ENCODE measurements at regions not wholly inside any gene's neighbourhood (a gene's known extent, or its start where the extent isn't known, plus 50 kb on each side); places are given as distances from the start of the nearest gene placed in this dataset.

DNA sequence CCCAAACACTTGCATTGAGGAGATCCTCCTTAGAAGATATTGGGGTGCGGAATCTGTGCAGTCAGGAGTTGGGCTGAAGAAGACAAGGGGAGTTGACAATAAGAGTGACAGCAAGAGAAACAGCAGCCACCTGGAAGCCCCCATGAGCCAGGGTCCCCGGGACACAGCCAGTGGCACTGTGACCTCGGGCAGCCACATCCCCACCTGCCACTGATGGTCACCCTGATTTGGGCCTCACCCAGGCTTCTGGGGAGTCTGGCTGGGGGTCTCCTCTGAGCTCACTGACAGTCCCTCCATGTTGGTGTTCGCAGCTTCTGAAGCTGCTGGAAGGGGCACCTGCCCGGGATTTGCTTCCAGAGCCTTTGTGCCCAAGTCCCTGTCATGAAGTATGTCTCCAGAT lies 123.5 kb downstream of the TTLL2 start:
- H3K4me2 ChIP-seq (replicated peaks; ENCODE audit: extremely low read depth, low read length, poor library complexity, severe bottlenecking), result no peak overlapping the region
- Mint-ChIP-seq H3K27me3 (ENCODE audit: low read depth in 3 of 3) (no peaks in the 10 kb centered on the region), H3K9me3 (no peaks in the 10 kb centered on the region), H3K4me3 (no peak overlapping the region), H3K4me1 (no peaks in the 10 kb centered on the region), H3K27ac (no peak overlapping the region), H3K36me3 (no peaks in the 10 kb centered on the region)
- TF ChIP-seq, protein P1, sequence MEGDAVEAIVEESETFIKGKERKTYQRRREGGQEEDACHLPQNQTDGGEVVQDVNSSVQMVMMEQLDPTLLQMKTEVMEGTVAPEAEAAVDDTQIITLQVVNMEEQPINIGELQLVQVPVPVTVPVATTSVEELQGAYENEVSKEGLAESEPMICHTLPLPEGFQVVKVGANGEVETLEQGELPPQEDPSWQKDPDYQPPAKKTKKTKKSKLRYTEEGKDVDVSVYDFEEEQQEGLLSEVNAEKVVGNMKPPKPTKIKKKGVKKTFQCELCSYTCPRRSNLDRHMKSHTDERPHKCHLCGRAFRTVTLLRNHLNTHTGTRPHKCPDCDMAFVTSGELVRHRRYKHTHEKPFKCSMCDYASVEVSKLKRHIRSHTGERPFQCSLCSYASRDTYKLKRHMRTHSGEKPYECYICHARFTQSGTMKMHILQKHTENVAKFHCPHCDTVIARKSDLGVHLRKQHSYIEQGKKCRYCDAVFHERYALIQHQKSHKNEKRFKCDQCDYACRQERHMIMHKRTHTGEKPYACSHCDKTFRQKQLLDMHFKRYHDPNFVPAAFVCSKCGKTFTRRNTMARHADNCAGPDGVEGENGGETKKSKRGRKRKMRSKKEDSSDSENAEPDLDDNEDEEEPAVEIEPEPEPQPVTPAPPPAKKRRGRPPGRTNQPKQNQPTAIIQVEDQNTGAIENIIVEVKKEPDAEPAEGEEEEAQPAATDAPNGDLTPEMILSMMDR (IDR thresholded peaks at IDR 0.05), result no peak
- no peaks in the 10 kb centered on the region for H3K4me1 ChIP-seq (ENCODE audit: control insufficient read depth in 1 of 2, insufficient read depth in 2 of 2, low read length in 2 of 2)
- DNase-seq, result no peak
- H3K9ac ChIP-seq (ENCODE audit: insufficient read depth, low read length, poor library complexity, severe bottlenecking), result no peak overlapping the region
- H3K79me2 ChIP-seq (ENCODE audit: insufficient read depth, low read length), result no peaks in the 10 kb centered on the region
- intact Hi-C loops (cut with micrococcal nuclease), result no loop called here
- H3K9me3 ChIP-seq (replicated peaks in 1 of 2; ENCODE audit: control insufficient read depth in 1 of 2, insufficient read depth in 1 of 2, low read length in 2 of 2), result no peaks in the 10 kb centered on the region
- H3K4me3 ChIP-seq (replicated peaks in 1 of 3; ENCODE audit: low read depth in 2 of 3, low read length in 3 of 3), result no peak overlapping the region
- H3K36me3 ChIP-seq (replicated peaks in 1 of 2; ENCODE audit: control insufficient read depth in 1 of 2, insufficient read depth in 2 of 2, low read length in 2 of 2), result no peaks in the 10 kb centered on the region
- no peak overlapping the region for H3K27ac ChIP-seq (ENCODE audit: low read depth in 1 of 2, low read length in 2 of 2)
- H2AFZ ChIP-seq (ENCODE audit: insufficient read depth, low read depth, low read length, poor library complexity, severe bottlenecking), result no peak overlapping the region
- no peaks in the 10 kb centered on the region for H4K20me1 ChIP-seq (ENCODE audit: insufficient read depth, low read length)
- WGBS (ENCODE audit: insufficient coverage), result 90% methylated on average over 5 of the region's 5 CpGs
- H3K27me3 ChIP-seq (ENCODE audit: control insufficient read depth in 2 of 2, insufficient read depth in 2 of 2, low read length in 2 of 2), result no peaks in the 10 kb centered on the region

DNA sequence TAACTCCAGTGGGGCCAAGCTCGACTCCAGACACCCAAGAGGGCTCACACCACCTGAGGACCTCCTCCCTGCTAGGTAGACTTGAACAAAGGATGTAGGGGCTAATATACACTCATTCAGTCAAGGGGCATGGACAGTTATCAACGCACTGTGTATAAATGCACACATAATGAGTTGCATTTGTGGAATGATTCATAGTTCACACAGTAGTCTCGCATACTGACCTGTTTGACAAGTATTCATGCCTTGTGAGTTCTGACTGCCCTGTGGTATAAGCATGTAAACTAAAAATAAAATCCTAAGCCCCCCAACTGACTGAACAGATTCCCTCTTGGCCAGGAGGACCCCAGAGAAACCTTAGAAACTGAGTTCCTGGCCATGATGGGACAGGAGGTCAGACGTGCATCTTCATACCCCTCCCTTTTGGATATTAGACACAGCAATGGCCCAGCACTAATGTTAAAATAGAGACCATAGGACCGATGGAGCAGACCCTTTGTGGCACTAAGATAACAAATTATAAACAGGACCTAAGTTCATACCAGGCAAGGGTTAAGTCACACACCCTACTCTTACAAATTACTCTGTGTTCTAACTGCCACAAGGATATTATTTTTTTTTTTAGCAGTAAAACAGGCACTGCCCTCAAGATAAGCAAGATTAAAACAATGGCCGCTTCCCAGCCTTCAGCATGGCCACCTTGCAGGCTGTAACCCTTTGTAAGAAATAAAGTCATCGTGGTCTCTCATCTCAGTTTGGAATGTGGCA lies 124.4 kb downstream of the TTLL2 start:
- TF ChIP-seq, protein P1 (IDR thresholded peaks at IDR 0.05), result no peak
- Histone ChIP-seq H3K4me3 (replicated peaks in 1 of 3; ENCODE audit: low read depth in 2 of 3, low read length in 3 of 3) (no peak overlapping the region), H2AFZ (ENCODE audit: insufficient read depth, low read depth, low read length, poor library complexity, severe bottlenecking) (no peak overlapping the region), H3K27me3 (ENCODE audit: control insufficient read depth in 2 of 2, insufficient read depth in 2 of 2, low read length in 2 of 2) (no peaks in the 10 kb centered on the region), H3K9me3 (replicated peaks in 1 of 2; ENCODE audit: control insufficient read depth in 1 of 2, insufficient read depth in 1 of 2, low read length in 2 of 2) (no peaks in the 10 kb centered on the region), H3K4me2 (replicated peaks; ENCODE audit: extremely low read depth, low read length, poor library complexity, severe bottlenecking) (no peak overlapping the region), H4K20me1 (ENCODE audit: insufficient read depth, low read length) (no peaks in the 10 kb centered on the region), H3K36me3 (replicated peaks in 1 of 2; ENCODE audit: control insufficient read depth in 1 of 2, insufficient read depth in 2 of 2, low read length in 2 of 2) (no peaks in the 10 kb centered on the region), H3K27ac (ENCODE audit: low read depth in 1 of 2, low read length in 2 of 2) (no peak overlapping the region), H3K9ac (ENCODE audit: insufficient read depth, low read length, poor library complexity, severe bottlenecking) (no peak overlapping the region), H3K79me2 (ENCODE audit: insufficient read depth, low read length) (no peaks in the 10 kb centered on the region), H3K4me1 (ENCODE audit: control insufficient read depth in 1 of 2, insufficient read depth in 2 of 2, low read length in 2 of 2) (no peaks in the 10 kb centered on the region)
- Mint-ChIP-seq H3K4me3 (no peak overlapping the region), H3K4me1 (no peaks in the 10 kb centered on the region), H3K27ac (no peak overlapping the region), H3K36me3 (no peaks in the 10 kb centered on the region), H3K27me3 (ENCODE audit: low read depth in 3 of 3) (no peaks in the 10 kb centered on the region), H3K9me3 (no peaks in the 10 kb centered on the region)
- DNase-seq, result no peak
- 82% methylated on average over 3 of the region's 7 CpGs for WGBS (ENCODE audit: insufficient coverage)
- intact Hi-C loops (cut with micrococcal nuclease), result no loop called here

Measured in CD14-positive monocyte (primary cell).